ENCODE measurements at regions not wholly inside any gene's neighbourhood (a gene's known extent, or its start where the extent isn't known, plus 50 kb on each side); places are given as distances from the start of the nearest gene placed in this dataset.
"Not testable (repeated sequence)": the region's sequence is repeated elsewhere in the genome, so short reads cannot be mapped to it uniquely, and the experiment has no call there.

DNA sequence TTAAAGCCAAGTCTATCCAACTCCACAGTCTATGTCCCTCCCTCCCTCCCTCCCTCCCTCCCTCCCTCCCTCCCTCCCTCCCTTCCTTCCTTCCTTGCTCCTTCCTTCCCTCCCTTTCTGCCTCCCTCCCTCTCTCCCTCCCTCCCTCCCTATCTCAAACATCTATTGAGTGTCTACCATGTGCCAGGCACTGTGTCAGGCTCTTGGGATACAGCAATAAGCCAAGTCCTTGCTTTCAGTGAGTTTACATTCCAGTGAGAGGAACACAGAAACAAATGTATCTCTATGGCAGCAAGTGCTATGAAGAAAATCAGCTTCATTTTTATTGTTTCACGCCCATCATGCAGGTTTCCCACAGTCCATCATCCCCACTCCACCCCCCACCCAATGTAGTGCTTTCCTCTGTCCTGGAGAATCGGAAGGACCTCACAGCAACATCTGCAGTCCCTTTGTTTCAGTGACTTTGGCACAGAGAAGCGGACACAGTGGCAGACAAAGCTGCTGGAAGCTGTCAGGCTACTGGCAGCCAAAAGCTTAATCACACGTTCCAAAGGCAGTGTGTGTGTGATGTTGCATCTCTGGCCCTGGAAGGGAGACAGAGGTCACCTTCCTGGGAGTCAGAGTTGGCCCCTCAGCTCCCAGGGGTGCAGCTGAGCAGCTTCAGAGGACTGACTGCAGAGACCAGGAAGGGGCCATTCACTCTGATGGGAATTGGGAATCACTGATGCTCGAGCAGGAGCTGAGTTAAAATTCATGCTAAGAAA is 81.0 kb upstream of the PRSS12 start:
- H3K27ac ChIP-seq (ENCODE audit: extremely low read length, insufficient read depth, low read length); CTCF ChIA-PET (ENCODE audit: low intra/inter-chr PET ratio, low total read pairs); in situ Hi-C loops (cut with HindIII; ENCODE audit: extremely low pct_ligation_motif_present, low pct_unique_long_range_greater_than_20kb); H3K4me2 ChIP-seq (ENCODE audit: low read depth, low read length); DNase-seq (ENCODE audit: low spot score); H3K79me2 ChIP-seq (ENCODE audit: insufficient read depth, low read length); intact Hi-C loops (cut with micrococcal nuclease; ENCODE audit: unreplicated experiment); H3K27me3 ChIP-seq (ENCODE audit: control insufficient read depth in 1 of 2, insufficient read depth in 2 of 2, low read length in 2 of 2); FAIRE-seq; H3K9me3 ChIP-seq (ENCODE audit: low read length); H3K36me3 ChIP-seq (replicated peaks in 1 of 2; ENCODE audit: control insufficient read depth in 1 of 2, insufficient read depth in 2 of 2, low read length in 2 of 2); ATAC-seq; BruUV-seq (replicated peaks); H3K4me1 ChIP-seq (ENCODE audit: insufficient read depth, low read length); POLR2A ChIA-PET; H3K9ac ChIP-seq (ENCODE audit: insufficient read depth, low read depth, low read length); H3K4me3 ChIP-seq (replicated peaks in 1 of 3; ENCODE audit: insufficient read depth in 1 of 3, low read depth in 2 of 3, low read length in 3 of 3); H4K20me1 ChIP-seq (ENCODE audit: insufficient read depth, low read length); H2AFZ ChIP-seq (ENCODE audit: low read length): not testable (repeated sequence)
- WGBS (ENCODE audit: low lambda C conversion rate), result 4% methylated on average over 4 of the region's 5 CpGs

DNA sequence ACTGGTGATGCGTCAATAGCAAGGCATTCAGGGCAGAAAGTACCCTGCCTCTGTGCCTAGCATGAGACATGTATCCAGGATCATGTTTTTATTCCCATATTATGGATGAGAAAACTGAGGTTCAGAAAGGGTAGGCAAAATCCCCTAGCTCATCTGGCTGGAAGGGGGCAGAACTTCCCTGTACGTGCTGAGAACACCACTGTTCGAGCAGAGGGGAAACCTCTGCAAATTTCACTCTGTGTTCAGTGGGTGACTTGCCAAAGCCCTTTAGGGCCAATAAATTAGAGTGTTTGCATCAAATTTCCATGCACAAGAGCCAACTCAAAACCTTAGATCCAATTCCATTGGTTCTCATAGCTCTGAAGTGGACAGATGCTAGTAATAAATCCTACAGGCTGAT is 82.6 kb upstream of the PRSS12 start:
- H3K9me3 ChIP-seq (ENCODE audit: low read length); H3K27ac ChIP-seq (ENCODE audit: extremely low read length, insufficient read depth, low read length); H3K4me3 ChIP-seq (replicated peaks in 1 of 3; ENCODE audit: insufficient read depth in 1 of 3, low read depth in 2 of 3, low read length in 3 of 3); H3K27me3 ChIP-seq (ENCODE audit: control insufficient read depth in 1 of 2, insufficient read depth in 2 of 2, low read length in 2 of 2); ATAC-seq; DNase-seq (ENCODE audit: low spot score); in situ Hi-C loops (cut with HindIII; ENCODE audit: extremely low pct_ligation_motif_present, low pct_unique_long_range_greater_than_20kb); H3K36me3 ChIP-seq (replicated peaks in 1 of 2; ENCODE audit: control insufficient read depth in 1 of 2, insufficient read depth in 2 of 2, low read length in 2 of 2); H4K20me1 ChIP-seq (ENCODE audit: insufficient read depth, low read length); intact Hi-C loops (cut with micrococcal nuclease; ENCODE audit: unreplicated experiment); H3K9ac ChIP-seq (ENCODE audit: insufficient read depth, low read depth, low read length); CTCF ChIA-PET (ENCODE audit: low intra/inter-chr PET ratio, low total read pairs); H2AFZ ChIP-seq (ENCODE audit: low read length); BruUV-seq (replicated peaks); FAIRE-seq; H3K4me1 ChIP-seq (ENCODE audit: insufficient read depth, low read length); POLR2A ChIA-PET; H3K4me2 ChIP-seq (ENCODE audit: low read depth, low read length); H3K79me2 ChIP-seq (ENCODE audit: insufficient read depth, low read length): not testable (repeated sequence)
- 0% methylated on average over 2 of the region's 3 CpGs for WGBS (ENCODE audit: low lambda C conversion rate)

Data from HepG2 (cell line).